GM23248 (cell line): ENCODE measurements at regions not wholly inside any gene's neighbourhood (a gene's known extent, or its start where the extent isn't known, plus 50 kb on each side); places are given as distances from the start of the nearest gene placed in this dataset.

Experiments used
- DNase-seq: peaks from one replicate; pipeline ENCODE4 v3.0.0-alpha.2; 2015
- H2AFZ ChIP-seq: fragments of 200-600 bp; sonication (generic); 2 replicates; pipeline ENCODE4 v1.6.1; 2016; ENCODE audit warnings: antibody characterized with exemption
- H3F3A ChIP-seq: fragments of 200-600 bp; sonication (generic); 2 replicates; pipeline ENCODE4 v1.6.1; 2016; ENCODE audit warnings: mild to moderate bottlenecking, antibody characterized with exemption, mixed run types; ENCODE audit not compliant: insufficient read depth
- H3K27ac ChIP-seq: fragments of 200-600 bp; sonication (generic); 2 replicates; pipeline ENCODE4 v1.5.1; 2016; ENCODE audit warnings: mild to moderate bottlenecking
- H3K27me3 ChIP-seq: fragments of 200-600 bp; sonication (generic); replicated peaks from 2 replicates; pipeline ENCODE4 v1.6.1; 2016; ENCODE audit warnings: mild to moderate bottlenecking; ENCODE audit not compliant: insufficient read depth
- H3K36me3 ChIP-seq: fragments of 200-600 bp; sonication (generic); 2 replicates; pipeline ENCODE4 v1.6.1; 2016; ENCODE audit warnings: low read depth, mild to moderate bottlenecking
- H3K4me1 ChIP-seq: fragments of 200-600 bp; sonication (generic); 2 replicates; pipeline ENCODE4 v1.6.1; 2016; ENCODE audit warnings: mild to moderate bottlenecking; ENCODE audit not compliant: insufficient read depth
- H3K4me2 ChIP-seq: fragments of 200-600 bp; sonication (generic); one replicate; pipeline ENCODE4 v1.6.1; 2016; ENCODE audit warnings: mild to moderate bottlenecking; ENCODE audit not compliant: unreplicated experiment
- H3K4me3 ChIP-seq: fragments of 200-600 bp; sonication (generic); 2 replicates; pipeline ENCODE4 v1.5.1; 2016; ENCODE audit warnings: mild to moderate bottlenecking
- H3K79me2 ChIP-seq: fragments of 200-600 bp; sonication (generic); 2 replicates; pipeline ENCODE4 v1.6.1; 2016; ENCODE audit warnings: mild to moderate bottlenecking; ENCODE audit not compliant: insufficient read depth
- H3K9ac ChIP-seq: fragments of 200-600 bp; sonication (generic); 2 replicates; pipeline ENCODE4 v1.6.1; 2016; ENCODE audit warnings: mild to moderate bottlenecking
- H3K9me2 ChIP-seq: fragments of 200-600 bp; sonication (generic); 2 replicates; pipeline ENCODE4 v1.6.1; 2016; ENCODE audit warnings: mixed run types, mild to moderate bottlenecking, moderate library complexity; ENCODE audit not compliant: insufficient read depth
- H3K9me3 ChIP-seq: fragments of 200-600 bp; sonication (generic); one replicate; pipeline ENCODE4 v1.6.1; 2017; ENCODE audit warnings: low read depth
- H4K20me1 ChIP-seq: fragments of 200-600 bp; sonication (generic); 2 replicates; pipeline ENCODE4 v1.6.0; 2016; ENCODE audit not compliant: insufficient read depth
- EZH2 ChIP-seq: fragments of 200-600 bp; sonication (generic); IDR thresholded peaks from 2 replicates; pipeline ENCODE4 v1.6.1; 2018; ENCODE audit warnings: antibody characterized with exemption, mild to moderate bottlenecking; ENCODE audit not compliant: insufficient read depth, poor library complexity, severe bottlenecking
- EZH2phosphoT487 ChIP-seq: fragments of 200-600 bp; sonication (generic); IDR thresholded peaks from 2 replicates; pipeline ENCODE4 v1.6.1; 2018; ENCODE audit warnings: antibody characterized with exemption, moderate library complexity, mild to moderate bottlenecking, low read depth; ENCODE audit not compliant: insufficient read depth
- WGBS, 2 experiments: methylation state at CpG; one replicate each; pipeline ENCODE4 v1.1.6; 2015 to 2017; ENCODE audit warnings: low lambda C conversion rate in 2 of 2, low coverage in 1 of 2; ENCODE audit errors: missing lambda C conversion rate in 2 of 2; 5-methylcytosine and 5-hydroxymethylcytosine counted together
- in situ Hi-C: fragments of 300-500 bp; cut with MboI; formaldehyde crosslinking; loops from 2 replicates; pipeline ENCODE4 v1.15.0; 2020

DNA sequence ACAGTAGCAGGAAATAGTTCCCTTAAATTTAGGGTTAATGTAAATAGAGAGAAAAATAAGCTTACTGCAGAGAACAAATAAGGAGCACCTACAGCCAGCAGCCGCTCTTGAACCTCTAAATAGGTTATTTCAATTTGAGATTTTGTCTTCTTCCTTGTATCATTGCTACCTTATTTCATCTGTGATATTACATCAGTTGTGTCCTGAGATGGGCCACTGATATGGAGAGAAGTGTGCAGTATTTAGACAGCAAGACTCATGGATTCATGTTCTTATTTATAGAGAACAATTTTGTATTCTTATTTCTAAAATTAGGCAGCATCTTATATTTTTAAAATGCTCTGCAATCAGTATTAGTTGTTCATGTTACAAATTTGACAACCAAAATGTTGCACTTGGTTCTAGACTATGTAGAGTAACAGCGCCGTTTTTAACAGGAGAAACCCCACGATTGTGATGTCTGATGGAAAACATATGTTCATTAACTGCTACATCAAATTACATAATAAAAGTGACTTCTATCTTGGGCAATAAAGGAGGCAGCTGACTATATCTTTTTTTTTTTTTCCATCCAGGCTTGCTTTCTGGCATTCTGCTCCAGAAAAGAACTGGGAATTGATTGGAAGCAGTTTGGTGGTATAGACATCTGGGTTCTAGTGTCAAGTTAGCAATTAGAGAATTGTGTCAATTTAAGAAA lies 117.9 kb downstream of the CAND1 start:
- DNase-seq: peak; percentile 6
- TF ChIP-seq EZH2 (no peak), EZH2phosphoT487 (no peak)
- Histone ChIP-seq H3K9me3 (no peaks in the 10 kb centered on the region), H3F3A (no peaks in the 10 kb centered on the region), H2AFZ (no peak overlapping the region), H3K9me2 (no peaks in the 10 kb centered on the region), H4K20me1 (no peaks in the 10 kb centered on the region), H3K4me2 (no peak overlapping the region), H3K9ac (no peak overlapping the region), H3K4me1 (no peaks in the 10 kb centered on the region), H3K27ac (no peak overlapping the region), H3K79me2 (no peaks in the 10 kb centered on the region), H3K36me3 (no peaks in the 10 kb centered on the region), H3K4me3 (no peak overlapping the region), H3K27me3 (no peaks in the 10 kb centered on the region)
- 20 to 21% methylated on average over 4 of the region's 4 CpGs for WGBS, 2 experiments
- in situ Hi-C loops: no loop called here

DNA sequence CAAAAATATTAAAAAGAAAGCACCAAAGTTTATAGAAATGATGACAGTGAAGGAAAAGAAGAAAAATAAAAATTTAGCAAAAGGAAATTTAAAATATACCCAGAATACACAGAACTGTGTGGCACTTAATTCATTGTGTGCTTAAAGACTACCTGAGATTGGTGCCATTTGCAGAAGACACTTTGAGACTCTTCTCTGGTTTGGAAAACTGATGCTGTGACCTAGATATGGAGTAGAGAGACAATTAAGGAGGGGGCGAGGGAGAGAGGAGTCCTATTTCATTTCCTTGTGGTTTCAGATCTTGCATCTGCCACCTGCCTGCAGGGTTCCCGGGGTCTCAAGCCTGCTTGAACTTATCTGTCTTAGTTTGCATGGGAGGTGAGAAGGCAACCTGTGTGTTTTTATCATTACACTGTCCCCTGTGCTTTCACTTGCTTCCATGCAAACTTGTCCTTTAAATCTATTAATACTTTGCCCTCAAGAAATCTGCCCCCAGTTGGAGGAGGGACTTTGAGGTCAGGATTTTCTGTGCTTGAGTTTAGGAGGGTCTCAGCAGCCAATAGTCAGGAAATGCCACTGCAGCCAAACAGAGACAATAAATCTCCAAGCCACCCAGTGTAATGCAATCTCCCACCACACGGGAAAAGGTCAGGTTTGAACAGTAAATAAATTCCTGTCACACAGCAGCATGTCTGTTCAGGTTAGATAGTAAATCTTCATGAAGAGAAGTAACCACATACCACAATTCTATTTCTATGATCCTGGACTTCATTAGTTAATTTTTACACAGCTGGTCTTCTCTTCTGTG lies 119.4 kb downstream of the CAND1 start:
- Histone ChIP-seq H3K9me2 (no peaks in the 10 kb centered on the region), H2AFZ (no peak overlapping the region), H3F3A (no peaks in the 10 kb centered on the region), H3K4me2 (no peak overlapping the region), H3K4me3 (no peak overlapping the region), H3K9ac (no peak overlapping the region), H4K20me1 (no peaks in the 10 kb centered on the region), H3K4me1 (no peaks in the 10 kb centered on the region), H3K79me2 (no peaks in the 10 kb centered on the region), H3K9me3 (no peaks in the 10 kb centered on the region), H3K27ac (no peak overlapping the region), H3K27me3 (no peaks in the 10 kb centered on the region), H3K36me3 (no peaks in the 10 kb centered on the region)
- in situ Hi-C loops: no loop called here
- DNase-seq: no peak
- no peak for TF ChIP-seq EZH2phosphoT487
- no peak for TF ChIP-seq EZH2
- 74 to 78% methylated on average over 3 of the region's 3 CpGs for WGBS, 2 experiments

DNA sequence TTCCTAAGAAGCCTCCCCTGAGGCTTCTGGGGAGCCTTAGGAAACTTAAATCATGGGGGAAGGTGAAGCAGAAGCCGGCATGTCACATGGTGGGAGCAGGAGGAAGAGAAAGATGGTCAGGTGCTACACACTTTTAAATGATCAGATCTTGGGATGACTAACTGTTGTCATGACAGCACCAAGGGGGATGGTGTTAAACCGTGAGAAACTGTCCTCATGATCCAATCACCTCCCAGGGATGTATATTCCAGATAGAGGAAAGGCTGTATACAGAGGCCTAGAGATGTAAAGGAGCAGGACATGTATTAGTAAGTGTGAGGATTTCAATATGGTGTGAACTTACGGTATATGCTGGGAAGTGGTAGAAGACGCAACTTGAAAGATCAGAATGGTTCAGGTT lies 121.1 kb downstream of the CAND1 start:
- Histone ChIP-seq H3K4me1 (no peaks in the 10 kb centered on the region), H3K9ac (no peak overlapping the region), H3K9me2 (no peaks in the 10 kb centered on the region), H3K9me3 (no peaks in the 10 kb centered on the region), H3F3A (no peaks in the 10 kb centered on the region), H3K27me3 (no peaks in the 10 kb centered on the region), H3K36me3 (no peaks in the 10 kb centered on the region), H3K4me2 (no peak overlapping the region), H4K20me1 (no peaks in the 10 kb centered on the region), H2AFZ (no peak overlapping the region), H3K4me3 (no peak overlapping the region), H3K27ac (no peak overlapping the region), H3K79me2 (no peaks in the 10 kb centered on the region)
- in situ Hi-C loops: no loop called here
- no peak for DNase-seq
- TF ChIP-seq EZH2 (no peak), EZH2phosphoT487 (no peak)
- WGBS, 2 experiments: 79 to 85% methylated on average over 4 of the region's 4 CpGs

DNA sequence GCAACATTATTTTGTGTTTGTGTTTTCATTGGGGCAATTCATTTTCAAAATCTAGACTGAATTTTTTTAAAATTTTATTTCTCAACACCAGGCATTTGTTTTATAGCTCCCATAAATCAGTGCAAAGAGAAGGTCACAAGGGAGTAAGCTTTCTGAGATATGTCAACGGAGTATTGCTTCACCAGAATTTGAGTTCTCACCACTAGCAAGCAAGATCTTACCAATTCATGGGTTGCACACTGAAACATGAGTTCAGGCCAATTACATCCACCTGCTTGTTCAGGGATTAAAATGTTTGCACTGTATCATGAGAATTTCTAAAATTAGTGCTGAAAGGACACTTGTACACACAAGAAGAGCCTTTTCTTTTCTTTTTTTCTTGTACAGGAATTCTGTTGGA lies 121.9 kb downstream of the CAND1 start:
- no peaks in the 10 kb centered on the region for H3K9me3 ChIP-seq
- TF ChIP-seq EZH2phosphoT487: no peak
- in situ Hi-C loops: no loop called here
- H3K36me3 ChIP-seq: no peaks in the 10 kb centered on the region
- H3K27ac ChIP-seq: no peak overlapping the region
- no peaks in the 10 kb centered on the region for H3K4me1 ChIP-seq
- H3K4me2 ChIP-seq: no peak overlapping the region
- 12 to 37% methylated on average over 1 of the region's 1 CpG for WGBS, 2 experiments
- H3K79me2 ChIP-seq: no peaks in the 10 kb centered on the region
- H4K20me1 ChIP-seq: no peaks in the 10 kb centered on the region
- no peaks in the 10 kb centered on the region for H3F3A ChIP-seq
- no peaks in the 10 kb centered on the region for H3K27me3 ChIP-seq
- no peak for DNase-seq
- no peak overlapping the region for H2AFZ ChIP-seq
- H3K4me3 ChIP-seq: no peak overlapping the region
- H3K9ac ChIP-seq: no peak overlapping the region
- H3K9me2 ChIP-seq: no peaks in the 10 kb centered on the region
